ENCODE measurements at regions not wholly inside any gene's neighbourhood (a gene's known extent, or its start where the extent isn't known, plus 50 kb on each side); places are given as distances from the start of the nearest gene placed in this dataset.

DNA sequence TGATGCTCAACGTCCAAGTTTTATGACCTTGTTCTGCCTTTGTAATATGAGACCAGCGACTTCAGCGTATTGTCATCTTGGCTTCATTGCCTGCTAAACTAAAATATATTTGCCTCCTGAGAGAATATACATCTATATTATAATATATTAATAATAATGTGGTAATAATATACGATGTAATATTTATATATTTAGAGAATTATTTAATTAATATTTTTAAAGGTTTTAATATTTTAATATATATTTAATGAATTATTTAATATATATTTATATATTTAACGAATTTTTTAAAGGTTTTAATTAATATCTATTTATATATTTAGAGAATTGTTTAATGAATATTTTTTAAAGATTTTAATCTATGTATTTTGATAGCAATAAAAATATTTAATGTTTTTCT lies 700.7 kb downstream of the TAF11L14 start:
- TF ChIP-seq CTCF (IDR thresholded peaks at IDR 0.05) = no peak
- no peak for TF ChIP-seq POLR2A (IDR thresholded peaks at IDR 0.05)
